Pancreas (tissue), 10 donors: ENCODE measurements at regions not wholly inside any gene's neighbourhood (a gene's known extent, or its start where the extent isn't known, plus 50 kb on each side); places are given as distances from the start of the nearest gene placed in this dataset.

Experiments used
- ATAC-seq, 4 donors: fragments of 200-7000 bp; cut with Tn5 transposase; one replicate each; pipeline versions ENCODE4 v1.8.0 to v1.9.1; 2020; ENCODE audit warnings: mild to moderate bottlenecking in 4 of 4, moderate library complexity in 4 of 4
- DNase-seq, 6 donors: peaks; one replicate each; pipeline ENCODE4 v3.0.0-alpha.2; 2020
- FAIRE-seq: peaks from 2 replicates; lab custom pipeline; 2012; peaks lifted over from hg19 to GRCh38; lab: Jason Lieb, UNC
- H3K27ac ChIP-seq, 4 donors: fragments of 200-600 bp; sonication (generic); 1 replicate in 3 of 4; 2 replicates in 1 of 4; pipeline versions ENCODE4 v1.5.0 to v1.8.0; 2020
- H3K27me3 ChIP-seq, 4 donors: fragments of 200-600 bp; one replicate each; pipeline ENCODE4 v1.8.0; 2021
- H3K36me3 ChIP-seq, 3 donors: fragments of 200-600 bp; sonication (generic) in 1 of 3; one replicate each; pipeline versions ENCODE4 v1.5.0 to v1.8.0; 2020 to 2021
- H3K4me1 ChIP-seq, 3 donors: fragments of 200-600 bp; one replicate each; pipeline ENCODE4 v1.8.0; 2021
- H3K4me3 ChIP-seq, 4 donors: fragments of 200-600 bp; sonication (generic) in 2 of 4; one replicate each; pipeline versions ENCODE4 v1.5.0 to v1.8.0; 2020 to 2021
- H3K9me3 ChIP-seq, 4 donors: fragments of 200-600 bp; one replicate each; pipeline ENCODE4 v1.8.0; 2021
- CTCF ChIP-seq, 4 donors: fragments of 200-600 bp; sonication (generic) in 3 of 4; IDR thresholded peaks; one replicate each; pipeline versions ENCODE4 v1.5.0 to v1.8.0; 2021; ENCODE audit warnings: antibody characterized with exemption in 4 of 4
- WGBS, 2 donors: extraction: QIAGEN DNeasy Blood & Tissue Kit; methylation state at CpG; one replicate each; pipeline ENCODE4 v1.1.7; 2013; 5-methylcytosine and 5-hydroxymethylcytosine counted together
- intact Hi-C, 3 donors: fragments of 100-400 bp; cut with DNase I; formaldehyde crosslinking; loops; one replicate each; pipeline versions ENCODE4 v1.11.1 to v1.14.2; 2022
- donor health status: healthy with polysubstance abuse.
- donor health status: DM: no; HTN: no; CAD: no; lungs with moderate emphysema.
- donor health status: DM: no; HTN: no; CAD: no.
- donor health status: control.
- donor health status: control.
- donor health status: Bipolar disorder and iron deficiency.
- donor health status: DM: yes; HTN: yes; CAD: no.
- donor health status: DM: no; HTN: no; CAD: no.
- donor health status: DM: no; HTN: no; CAD: no.
- donor health status: DM: yes; HTN: yes; CAD: no.

- Histone ChIP-seq H3K4me1 (no peaks in the 10 kb centered on the region), H3K4me3 (no peak overlapping the region), H3K36me3 (no peaks in the 10 kb centered on the region), H3K27me3 (no peaks in the 10 kb centered on the region), H3K27ac (no peak overlapping the region), H3K9me3 (no peaks in the 10 kb centered on the region)
- DNase-seq (no peak), FAIRE-seq (no peak), ATAC-seq (no peak)
- intact Hi-C loops: no loop called here
- TF ChIP-seq CTCF (IDR thresholded peaks at IDR 0.05): no peak
- WGBS, 2 donors: 37 to 51% methylated on average over 1 of the region's 1 CpG
These were observed 1669.6 kb downstream of the OTOL1 start for GRCh38 chr3:163166197-163166596.

- no peaks in the 10 kb centered on the region for H3K9me3 ChIP-seq
- H3K27me3 ChIP-seq: no peaks in the 10 kb centered on the region
- ATAC-seq: no peak
- 28 to 45% methylated on average over 2 of the region's 2 CpGs for WGBS, 2 donors
- intact Hi-C loops: no loop called here
- H3K36me3 ChIP-seq: no peaks in the 10 kb centered on the region
- H3K4me3 ChIP-seq: no peak overlapping the region
- no peaks in the 10 kb centered on the region for H3K4me1 ChIP-seq
- no peak for DNase-seq
- no peak for FAIRE-seq
- no peak for TF ChIP-seq CTCF (IDR thresholded peaks at IDR 0.05)
- no peak overlapping the region for H3K27ac ChIP-seq
These were observed 1662.7 kb downstream of the OTOL1 start for GRCh38 chr3:163159306-163159705.

GRCh38 chr3:163139600-163139999 is 1643.0 kb downstream of the OTOL1 start:
- WGBS, 2 donors: 48 to 74% methylated on average over 4 of the region's 4 CpGs
- no peak for FAIRE-seq
- H3K27ac ChIP-seq: no peak overlapping the region
- H3K36me3 ChIP-seq: no peaks in the 10 kb centered on the region
- no peaks in the 10 kb centered on the region for H3K27me3 ChIP-seq
- H3K4me3 ChIP-seq: no peak overlapping the region
- no peaks in the 10 kb centered on the region for H3K9me3 ChIP-seq
- no peaks in the 10 kb centered on the region for H3K4me1 ChIP-seq
- intact Hi-C loops: no loop called here
- no peak for ATAC-seq
- no peak for TF ChIP-seq CTCF (IDR thresholded peaks at IDR 0.05)
- no peak for DNase-seq

GRCh38 chr3:163138258-163138657 is 1641.7 kb downstream of the OTOL1 start:
- WGBS, 2 donors: 57 to 65% methylated on average over 2 of the region's 2 CpGs
- DNase-seq (no peak), ATAC-seq (no peak), FAIRE-seq (no peak)
- no peak overlapping the region for H3K4me3 ChIP-seq
- no peaks in the 10 kb centered on the region for H3K27me3 ChIP-seq
- no peaks in the 10 kb centered on the region for H3K9me3 ChIP-seq
- H3K27ac ChIP-seq: no peak overlapping the region
- H3K4me1 ChIP-seq: no peaks in the 10 kb centered on the region
- TF ChIP-seq CTCF (IDR thresholded peaks at IDR 0.05): no peak
- no peaks in the 10 kb centered on the region for H3K36me3 ChIP-seq
- intact Hi-C loops: no loop called here

- Histone ChIP-seq H3K27me3 (no peaks in the 10 kb centered on the region), H3K36me3 (no peaks in the 10 kb centered on the region), H3K27ac (no peak overlapping the region), H3K9me3 (no peaks in the 10 kb centered on the region), H3K4me3 (no peak overlapping the region), H3K4me1 (no peaks in the 10 kb centered on the region)
- no peak for TF ChIP-seq CTCF (IDR thresholded peaks at IDR 0.05)
- intact Hi-C loops: no loop called here
- WGBS, 2 donors: 79 to 89% methylated on average over 5 of the region's 5 CpGs
- DNase-seq (no peak), FAIRE-seq (no peak), ATAC-seq (no peak)
These were observed 1635.5 kb downstream of the OTOL1 start for GRCh38 chr3:163132111-163132510.
